Ureter (tissue), 1 donor: ENCODE measurements at regions not wholly inside any gene's neighbourhood (a gene's known extent, or its start where the extent isn't known, plus 50 kb on each side); places are given as distances from the start of the nearest gene placed in this dataset.

Source experiments
- DNase-seq: peaks from one replicate; pipeline ENCODE4 v3.0.0-alpha.2; 2020; ENCODE audit warnings: low spot score
- donor health status: DM: yes; HTN: yes; CAD: no.

DNA sequence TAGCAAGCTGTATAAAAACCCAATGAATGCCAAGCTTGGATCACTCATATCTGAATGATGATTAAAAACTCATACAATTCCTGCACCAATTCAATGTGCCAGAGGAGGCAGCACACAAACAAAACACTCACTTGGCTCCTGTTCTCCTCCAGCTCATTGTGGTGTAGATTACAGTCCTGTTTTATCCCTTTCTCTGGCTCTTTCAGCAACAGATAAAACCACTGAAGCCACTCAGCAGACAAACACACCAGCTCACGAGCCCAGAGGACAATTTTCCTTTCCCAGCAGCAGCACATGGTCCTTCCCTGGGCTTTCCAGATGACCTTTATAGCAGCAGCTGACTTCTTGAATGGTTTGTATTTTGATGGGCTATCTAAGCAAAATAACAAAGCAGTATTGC is 107.3 kb upstream of the STARD3NL start:
- DNase-seq: no peak

DNA sequence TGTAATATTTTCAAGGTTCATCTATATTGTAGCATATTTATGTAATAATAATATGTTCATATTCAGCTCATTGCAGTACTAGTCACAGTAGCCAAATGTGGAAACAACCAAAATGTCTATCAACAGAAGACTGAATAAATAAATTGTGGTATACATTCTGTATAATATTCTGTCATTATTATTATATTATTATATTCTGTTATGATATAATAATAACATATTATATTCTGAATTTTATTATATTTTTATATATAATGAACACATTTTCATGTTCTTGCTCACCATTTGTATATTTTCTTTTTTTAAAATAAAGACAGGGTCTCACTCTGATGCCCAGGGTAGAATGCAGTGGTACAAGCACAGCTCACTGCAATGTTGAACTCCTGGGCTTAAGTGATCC is 91.2 kb upstream of the STARD3NL start:
- DNase-seq: no peak

DNA sequence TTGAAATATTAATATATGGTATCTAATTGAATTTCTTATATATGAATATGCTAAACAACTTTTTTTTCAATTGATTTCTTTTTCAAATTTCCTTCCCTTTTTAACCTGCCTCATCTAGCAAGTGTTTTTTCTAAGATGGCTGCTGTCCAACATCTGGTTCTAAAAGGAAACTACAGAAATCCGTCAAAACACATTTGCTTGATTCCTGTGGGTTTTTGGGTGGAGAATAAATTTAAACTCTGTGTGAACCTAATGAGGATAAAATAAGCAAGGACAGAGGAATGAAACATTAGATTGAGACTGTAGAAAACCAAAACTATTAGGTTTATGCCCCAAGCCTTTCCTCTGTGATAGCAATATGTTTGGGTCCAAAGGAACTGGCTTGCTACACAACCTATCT is 75.5 kb upstream of the STARD3NL start:
- no peak for DNase-seq

DNA sequence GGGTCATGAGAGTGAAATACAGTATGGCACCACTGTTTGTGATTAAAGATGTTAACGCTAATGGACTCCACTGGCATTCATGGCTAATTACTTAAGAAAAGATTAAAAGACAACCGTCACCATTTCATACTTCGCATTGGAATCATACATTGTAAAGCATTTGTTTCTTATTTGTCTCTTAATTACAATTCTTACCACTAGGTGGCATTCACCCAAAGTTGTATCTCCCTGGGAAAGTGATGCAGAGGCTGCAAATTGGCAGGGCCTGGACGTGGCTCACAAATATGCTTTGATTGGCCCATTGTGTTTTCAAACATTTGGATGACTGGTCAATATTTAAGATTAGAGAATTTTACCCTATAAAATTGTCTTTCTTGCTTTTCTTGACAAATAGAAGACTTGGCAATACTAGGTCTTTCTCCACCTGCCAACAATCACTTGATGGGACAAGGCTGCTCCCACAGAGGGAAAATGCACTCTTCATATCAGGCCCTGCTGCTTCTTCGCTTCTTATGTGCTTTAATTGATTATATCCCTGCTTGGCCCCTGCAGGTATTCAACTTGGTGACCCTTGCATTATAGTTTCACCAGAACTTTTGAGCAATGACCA is 72.1 kb upstream of the STARD3NL start:
- no peak for DNase-seq

DNA sequence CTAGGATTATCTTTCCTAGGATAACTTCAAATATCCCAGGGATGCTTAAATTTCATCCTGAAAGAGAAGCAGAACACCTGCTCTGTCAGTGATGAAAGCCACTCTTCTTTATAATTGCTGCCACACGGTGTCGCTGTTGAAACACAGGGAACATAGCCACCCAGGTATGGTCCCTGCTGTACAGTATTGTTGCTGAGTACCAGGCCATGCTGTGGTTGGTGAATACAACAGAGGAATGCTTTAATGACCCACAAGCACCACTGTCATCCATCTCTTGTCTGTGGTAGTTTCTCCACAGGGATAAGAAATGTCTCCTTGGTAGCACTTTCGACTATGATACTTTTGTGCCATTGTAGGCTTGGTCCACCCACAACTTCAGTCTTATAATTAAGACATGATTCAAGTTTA is 70.6 kb upstream of the STARD3NL start:
- DNase-seq: peak; percentile 66

DNA sequence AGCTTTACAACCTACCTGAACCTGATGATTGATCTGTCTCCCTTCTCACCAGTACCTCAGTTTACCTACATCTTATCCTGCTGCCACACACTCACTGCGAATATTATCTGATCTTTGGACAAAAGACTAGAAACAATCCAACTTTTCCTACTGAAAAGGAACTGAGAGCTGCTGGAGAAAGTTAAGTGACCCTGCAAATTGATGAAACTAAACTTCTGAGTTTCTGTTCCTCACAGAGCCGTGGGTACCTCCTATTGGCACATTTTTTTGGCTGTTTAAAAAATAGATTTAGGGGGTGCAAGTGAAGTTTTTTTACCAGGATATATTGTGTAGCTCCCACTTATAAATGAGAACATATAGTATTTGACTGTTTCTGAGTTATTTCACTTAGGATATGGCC is 66.0 kb upstream of the STARD3NL start:
- no peak for DNase-seq

DNA sequence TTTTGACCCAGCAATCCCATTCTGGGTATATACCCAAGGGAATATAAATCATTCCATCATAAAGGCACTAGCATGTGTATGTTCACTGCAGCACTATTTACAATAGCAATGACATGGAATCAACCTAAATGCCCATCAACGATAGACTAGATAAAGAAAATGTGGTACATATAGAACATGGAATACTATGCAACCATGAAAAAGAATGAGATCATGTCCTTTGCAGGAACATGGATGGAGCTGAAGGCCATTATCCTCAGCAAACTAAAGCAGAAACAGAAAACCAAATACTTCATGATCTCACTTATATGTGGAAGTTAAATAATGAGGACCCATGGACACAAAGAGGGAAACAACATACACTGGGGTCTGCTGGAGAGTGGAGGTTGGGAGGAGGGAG is 58.0 kb upstream of the STARD3NL start:
- no peak for DNase-seq

DNA sequence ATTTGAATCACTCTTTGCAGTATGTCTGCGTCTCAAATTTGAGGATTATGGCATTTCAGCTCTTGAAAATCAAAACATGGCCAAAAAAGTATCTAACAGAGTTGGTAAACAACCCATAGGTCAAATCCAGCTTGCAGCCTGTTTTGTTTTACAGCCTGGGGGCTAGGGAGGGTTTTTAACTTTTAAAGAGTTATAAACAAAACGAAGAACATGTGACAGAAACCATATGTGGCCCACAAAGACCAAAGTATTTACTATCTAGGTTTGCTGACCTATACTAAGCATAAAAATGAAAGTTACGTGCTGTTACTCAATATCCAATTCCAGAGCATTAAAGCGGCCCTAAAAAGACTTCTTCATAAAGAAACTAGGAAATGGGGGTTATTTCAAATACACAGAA is 55.5 kb upstream of the STARD3NL start:
- no peak for DNase-seq

DNA sequence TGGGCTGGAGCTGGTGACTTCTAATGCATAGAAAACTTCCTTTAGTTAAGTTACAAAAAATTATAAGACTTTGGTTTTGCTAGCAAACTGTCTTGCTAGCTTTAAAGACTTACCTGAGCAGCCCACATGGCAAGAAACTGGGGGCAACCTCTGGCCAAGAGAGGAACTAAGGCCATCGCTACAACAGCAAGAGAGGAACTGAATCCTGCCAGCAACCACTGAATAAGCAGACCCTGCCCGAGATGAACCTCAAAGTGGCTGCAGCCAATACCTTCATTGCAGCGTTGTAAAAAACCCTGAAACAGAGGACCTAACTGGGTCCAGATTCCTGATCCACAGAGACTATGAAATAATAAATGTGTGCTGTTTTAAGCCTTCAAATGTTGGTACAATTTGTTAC is 54.6 kb upstream of the STARD3NL start:
- no peak for DNase-seq

DNA sequence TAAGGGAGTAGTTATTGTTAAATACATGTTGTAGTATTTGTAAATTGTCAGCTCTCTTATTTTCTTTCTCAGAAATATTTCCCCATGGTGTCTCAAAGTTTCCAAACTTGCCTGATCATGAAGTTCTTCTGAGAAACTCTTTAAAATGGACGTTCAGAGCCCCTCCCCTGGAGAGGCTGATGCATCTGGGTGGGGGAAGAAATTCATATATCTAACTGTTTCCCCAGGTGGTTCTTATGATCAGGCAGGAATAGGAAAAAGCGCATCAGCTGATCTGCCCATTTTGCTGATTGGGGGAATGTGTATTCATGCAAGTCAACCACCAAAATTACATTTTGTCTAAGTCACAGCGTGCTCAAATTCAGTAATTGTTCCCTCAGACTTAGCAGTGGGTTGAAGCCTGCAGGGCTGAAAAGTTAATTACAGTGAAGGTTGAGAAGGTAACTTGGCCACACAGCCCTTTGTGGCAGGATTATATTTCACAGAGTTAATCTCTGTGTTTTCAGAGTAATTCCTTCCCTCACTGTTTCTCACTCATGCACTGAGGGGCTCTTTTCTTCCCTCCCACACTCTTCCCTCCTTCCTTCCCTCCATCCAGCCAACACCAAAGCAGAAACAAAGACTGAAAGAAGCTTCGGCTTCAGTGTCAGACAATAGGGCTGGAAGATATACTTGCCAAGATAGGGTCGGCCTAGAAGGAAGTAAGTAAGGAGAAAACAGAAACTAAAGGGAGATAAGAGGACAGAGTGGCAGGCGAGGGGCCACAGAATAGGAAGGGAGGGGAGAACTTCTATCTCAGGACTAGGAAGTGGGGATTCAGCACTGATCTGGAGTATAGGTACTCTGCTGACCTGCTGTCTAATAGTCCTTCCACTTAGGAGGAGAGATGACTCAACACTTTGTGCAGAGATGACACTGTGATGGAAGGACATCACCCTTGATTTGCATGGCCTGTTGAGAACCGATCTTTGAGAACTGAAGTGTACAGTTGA is 50.5 kb upstream of the STARD3NL start:
- DNase-seq: no peak
